ENCODE measurements at regions not wholly inside any gene's neighbourhood (a gene's known extent, or its start where the extent isn't known, plus 50 kb on each side); places are given as distances from the start of the nearest gene placed in this dataset.

DNA sequence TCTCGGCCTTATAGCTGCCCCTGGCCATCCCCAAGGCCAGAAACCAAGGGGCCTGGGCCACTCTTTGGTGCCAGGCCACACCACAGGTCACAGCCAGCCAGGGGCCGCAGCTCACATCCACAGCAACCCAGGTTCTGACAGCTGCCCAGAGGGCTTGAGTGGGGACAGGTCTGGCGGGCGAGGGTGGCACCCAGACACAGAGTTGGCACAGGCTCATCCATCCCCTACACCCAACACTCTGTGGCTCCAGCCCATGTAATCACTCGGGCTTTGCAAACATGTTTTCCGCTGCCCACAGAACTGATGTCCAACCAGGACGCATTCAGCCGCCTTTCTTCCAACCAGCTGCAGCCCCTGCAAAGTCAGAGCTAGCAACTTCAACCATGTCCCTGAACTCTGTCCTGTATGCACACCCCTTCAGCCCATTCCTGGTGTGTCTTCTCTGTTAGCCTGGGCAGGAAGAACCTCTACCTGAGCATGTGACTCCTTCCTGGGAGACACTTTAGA lies 57.7 kb upstream of the PPP2R2D start:
- no peaks in the 10 kb centered on the region for H3K9me3 Mint-ChIP-seq
- DNase-seq = no peak
- H3K4me1 Mint-ChIP-seq = no peaks in the 10 kb centered on the region
- intact Hi-C loops (cut with micrococcal nuclease) = no loop called here
- H3K27ac Mint-ChIP-seq = no peak overlapping the region
- no peak overlapping the region for H3K27ac ChIP-seq (ENCODE audit: low read length)
- no peak overlapping the region for H3K4me3 Mint-ChIP-seq
- no peak overlapping the region for H3K4me3 ChIP-seq (ENCODE audit: low read length)
- no peak for ATAC-seq
- H3K9me3 ChIP-seq (ENCODE audit: control insufficient read depth, insufficient read depth, low read length) = no peaks in the 10 kb centered on the region
- no peaks in the 10 kb centered on the region for H3K27me3 ChIP-seq (ENCODE audit: control insufficient read depth, insufficient read depth, low read length)
- H3K36me3 ChIP-seq (ENCODE audit: control insufficient read depth, insufficient read depth, low read length) = no peaks in the 10 kb centered on the region
- H3K27me3 Mint-ChIP-seq (ENCODE audit: low read depth in 2 of 2) = peaks cover 0 to 3% of the 10 kb centered on the region in 2 donors
- WGBS (ENCODE audit: insufficient coverage) = 93% methylated on average over 8 of the region's 8 CpGs
- no peaks in the 10 kb centered on the region for H3K36me3 Mint-ChIP-seq
- TF ChIP-seq, protein P1, sequence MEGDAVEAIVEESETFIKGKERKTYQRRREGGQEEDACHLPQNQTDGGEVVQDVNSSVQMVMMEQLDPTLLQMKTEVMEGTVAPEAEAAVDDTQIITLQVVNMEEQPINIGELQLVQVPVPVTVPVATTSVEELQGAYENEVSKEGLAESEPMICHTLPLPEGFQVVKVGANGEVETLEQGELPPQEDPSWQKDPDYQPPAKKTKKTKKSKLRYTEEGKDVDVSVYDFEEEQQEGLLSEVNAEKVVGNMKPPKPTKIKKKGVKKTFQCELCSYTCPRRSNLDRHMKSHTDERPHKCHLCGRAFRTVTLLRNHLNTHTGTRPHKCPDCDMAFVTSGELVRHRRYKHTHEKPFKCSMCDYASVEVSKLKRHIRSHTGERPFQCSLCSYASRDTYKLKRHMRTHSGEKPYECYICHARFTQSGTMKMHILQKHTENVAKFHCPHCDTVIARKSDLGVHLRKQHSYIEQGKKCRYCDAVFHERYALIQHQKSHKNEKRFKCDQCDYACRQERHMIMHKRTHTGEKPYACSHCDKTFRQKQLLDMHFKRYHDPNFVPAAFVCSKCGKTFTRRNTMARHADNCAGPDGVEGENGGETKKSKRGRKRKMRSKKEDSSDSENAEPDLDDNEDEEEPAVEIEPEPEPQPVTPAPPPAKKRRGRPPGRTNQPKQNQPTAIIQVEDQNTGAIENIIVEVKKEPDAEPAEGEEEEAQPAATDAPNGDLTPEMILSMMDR (IDR thresholded peaks at IDR 0.05) = no peak
- no peaks in the 10 kb centered on the region for H3K4me1 ChIP-seq (ENCODE audit: control insufficient read depth, insufficient read depth, low read length)

DNA sequence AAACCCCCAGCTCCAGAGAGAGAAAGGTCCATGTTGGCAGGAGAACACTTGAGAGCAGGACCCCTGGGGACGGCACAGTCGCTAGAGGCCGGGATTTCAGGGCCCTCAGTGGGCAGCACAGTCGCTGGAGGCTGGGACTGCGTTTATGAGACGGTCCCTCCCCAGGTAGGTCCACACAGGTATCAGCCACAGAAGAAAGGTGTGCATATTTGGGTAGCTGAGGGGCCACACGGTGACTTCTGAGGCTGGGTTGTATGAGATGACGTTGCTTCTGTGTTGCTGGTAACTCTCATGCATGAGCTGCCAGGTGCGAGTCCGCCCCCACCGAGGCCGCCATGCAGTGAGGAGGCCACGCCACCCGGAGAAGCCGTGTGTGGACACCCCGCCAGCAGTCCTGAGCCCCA lies 56.9 kb upstream of the PPP2R2D start:
- 90% methylated on average over 16 of the region's 16 CpGs for WGBS (ENCODE audit: insufficient coverage)
- no peaks in the 10 kb centered on the region for H3K9me3 Mint-ChIP-seq
- DNase-seq (no peak), ATAC-seq (no peak)
- H3K27ac Mint-ChIP-seq = no peak overlapping the region
- H3K4me1 Mint-ChIP-seq = no peaks in the 10 kb centered on the region
- H3K27me3 Mint-ChIP-seq (ENCODE audit: low read depth in 2 of 2) = peaks cover 0 to 3% of the 10 kb centered on the region in 2 donors
- Histone ChIP-seq H3K4me3 (ENCODE audit: low read length) (no peak overlapping the region), H3K27me3 (ENCODE audit: control insufficient read depth, insufficient read depth, low read length) (no peaks in the 10 kb centered on the region), H3K4me1 (ENCODE audit: control insufficient read depth, insufficient read depth, low read length) (no peaks in the 10 kb centered on the region), H3K27ac (ENCODE audit: low read length) (no peak overlapping the region), H3K9me3 (ENCODE audit: control insufficient read depth, insufficient read depth, low read length) (no peaks in the 10 kb centered on the region), H3K36me3 (ENCODE audit: control insufficient read depth, insufficient read depth, low read length) (no peaks in the 10 kb centered on the region)
- TF ChIP-seq, protein P1 (IDR thresholded peaks at IDR 0.05) = no peak
- intact Hi-C loops (cut with micrococcal nuclease) = no loop called here
- H3K36me3 Mint-ChIP-seq = no peaks in the 10 kb centered on the region
- no peak overlapping the region for H3K4me3 Mint-ChIP-seq

DNA sequence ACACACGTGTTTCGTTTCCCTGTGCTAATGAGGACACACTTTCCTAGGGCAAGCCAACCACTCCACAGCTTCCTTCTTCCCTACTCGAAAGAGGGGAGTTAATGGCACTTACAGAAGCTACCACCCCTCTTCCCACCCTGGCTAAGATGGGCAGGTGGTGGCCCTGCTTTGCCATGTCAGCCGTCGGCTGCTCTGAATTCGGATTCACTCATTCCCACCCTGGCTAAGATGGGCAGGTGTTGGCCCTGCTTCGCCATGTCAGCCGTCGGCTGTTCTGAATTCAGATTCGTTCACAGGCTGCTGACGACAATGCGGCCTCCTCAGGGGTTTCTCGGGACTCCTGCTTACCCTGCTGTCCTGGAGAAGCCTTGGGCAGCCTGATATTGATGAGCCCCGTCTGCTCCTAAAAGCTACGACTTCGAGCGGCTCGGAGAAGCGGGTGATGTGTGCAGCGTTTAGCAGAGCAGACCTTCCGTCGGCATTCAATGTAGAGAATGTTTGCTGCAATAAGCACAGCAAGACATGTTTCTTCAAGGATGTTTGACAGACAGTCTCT lies 56.2 kb upstream of the PPP2R2D start:
- TF ChIP-seq, protein P1 (IDR thresholded peaks at IDR 0.05) = no peak

More for the DNA sequence above, 56.2 kb upstream of the PPP2R2D start:
- Histone ChIP-seq H3K9me3 (ENCODE audit: control insufficient read depth, insufficient read depth, low read length) (no peaks in the 10 kb centered on the region), H3K36me3 (ENCODE audit: control insufficient read depth, insufficient read depth, low read length) (no peaks in the 10 kb centered on the region), H3K4me3 (ENCODE audit: low read length) (no peak overlapping the region), H3K27ac (ENCODE audit: low read length) (no peak overlapping the region), H3K27me3 (ENCODE audit: control insufficient read depth, insufficient read depth, low read length) (no peaks in the 10 kb centered on the region), H3K4me1 (ENCODE audit: control insufficient read depth, insufficient read depth, low read length) (no peaks in the 10 kb centered on the region)
- no peak overlapping the region for H3K4me3 Mint-ChIP-seq
- peaks cover 0 to 3% of the 10 kb centered on the region in 2 donors for H3K27me3 Mint-ChIP-seq (ENCODE audit: low read depth in 2 of 2)
- H3K36me3 Mint-ChIP-seq = no peaks in the 10 kb centered on the region
- H3K9me3 Mint-ChIP-seq = no peaks in the 10 kb centered on the region
- 90% methylated on average over 22 of the region's 22 CpGs for WGBS (ENCODE audit: insufficient coverage)
- no peaks in the 10 kb centered on the region for H3K4me1 Mint-ChIP-seq
- ATAC-seq (no peak), DNase-seq (no peak)
- no peak overlapping the region for H3K27ac Mint-ChIP-seq
- intact Hi-C loops (cut with micrococcal nuclease) = no loop called here

Measured in natural killer cell (primary cell).